A549 (cell line): ENCODE measurements at regions not wholly inside any gene's neighbourhood (a gene's known extent, or its start where the extent isn't known, plus 50 kb on each side); places are given as distances from the start of the nearest gene placed in this dataset.

Experiments
- ATAC-seq, 2 experiments: fragments of 200-7000 bp in 1 of 2; fragments of >200 bp in 1 of 2; cut with Nextera tagmentation in 1 of 2; cut with Tn5 transposase in 1 of 2; 3 replicates each; pipeline versions ENCODE4 v1.8.0 to v1.9.1; 2018 to 2020; ENCODE audit warnings: mild to moderate bottlenecking in 1 of 2, moderate library complexity in 1 of 2
- CTCF ChIA-PET: fragments of 300-600 bp; sonication (Branson Sonifier 250); formaldehyde crosslinking; extraction: SDS; loops from one replicate; lab custom pipeline; 2021; ENCODE audit warnings: antibody characterized with exemption, inconsistent platforms; lab: Yijun Ruan, JAX
- POLR2A ChIA-PET: fragments of 350-600 bp; formaldehyde crosslinking; extraction: SDS; loops from one replicate; lab custom pipeline; 2021; ENCODE audit warnings: antibody characterized with exemption, inconsistent platforms; lab: Yijun Ruan, JAX
- DNase-seq, 2 experiments: peaks; one replicate each; pipeline versions ENCODE4 v3.0.0 to v3.0.0-alpha.2; 2011 to 2016; ENCODE audit warnings: low read depth in 1 of 2, low spot score in 1 of 2
- FAIRE-seq: peaks from 2 replicates; lab custom pipeline; 2011; peaks lifted over from hg19 to GRCh38; lab: Jason Lieb, UNC
- H3K27ac ChIP-seq, 2 experiments: fragments of >200 bp; sonication (Bioruptor Twin); formaldehyde crosslinking; 3 replicates each; pipeline ENCODE4 v1.5.1; 2016 to 2017
- H3K4me1 ChIP-seq: fragments of >200 bp; sonication (Bioruptor Twin); formaldehyde crosslinking; 3 replicates; pipeline ENCODE4 v1.6.1; 2016
- H3K4me2 ChIP-seq: fragments of >200 bp; sonication (Bioruptor Twin); formaldehyde crosslinking; 3 replicates; pipeline ENCODE4 v1.6.1; 2016
- H3K4me3 ChIP-seq: fragments of >200 bp; sonication (Bioruptor Twin); formaldehyde crosslinking; 3 replicates; pipeline ENCODE4 v1.5.1; 2016
- H3K9me3 ChIP-seq: fragments of >200 bp; sonication (Bioruptor Twin); formaldehyde crosslinking; 3 replicates; pipeline ENCODE4 v1.6.1; 2016
- CBX2 ChIP-seq: fragments of 200-600 bp; sonication (generic); IDR thresholded peaks from 2 replicates; pipeline ENCODE4 v1.6.1; 2016; ENCODE audit warnings: low read depth, mild to moderate bottlenecking, borderline replicate concordance
- CBX8 ChIP-seq: fragments of 200-600 bp; sonication (generic); IDR thresholded peaks from 2 replicates; pipeline ENCODE4 v1.6.1; 2016
- CHD4 ChIP-seq: fragments of 200-600 bp; sonication (generic); IDR thresholded peaks from 2 replicates; pipeline ENCODE4 v1.6.1; 2016; ENCODE audit warnings: antibody characterized with exemption, mild to moderate bottlenecking, borderline replicate concordance
- CTCF ChIP-seq: fragments of >200 bp; sonication (Bioruptor Twin); formaldehyde crosslinking; IDR thresholded peaks from 3 replicates; pipeline ENCODE4 v1.5.1; 2016
- E2F6 ChIP-seq: IDR thresholded peaks from 2 replicates; pipeline ENCODE4 v1.6.1; 2012; ENCODE audit warnings: low read depth, borderline replicate concordance
- ELK1 ChIP-seq: fragments of 150-350 bp; IDR thresholded peaks from 2 replicates; pipeline ENCODE4 v1.6.1; 2014; ENCODE audit warnings: low read depth, mild to moderate bottlenecking, low read length
- FOXS1 ChIP-seq: fragments of 250-450 bp; sonication (Bioruptor Pico); IDR thresholded peaks from 2 replicates; pipeline ENCODE4 v1.5.0; 2020; ENCODE audit warnings: mild to moderate bottlenecking, moderate library complexity
- HOXB5 ChIP-seq: fragments of 250-450 bp; sonication (Bioruptor Pico); IDR thresholded peaks from 2 replicates; pipeline ENCODE4 v1.5.0; 2020; ENCODE audit warnings: mild to moderate bottlenecking, moderate library complexity
- MYC ChIP-seq: IDR thresholded peaks from 2 replicates; pipeline ENCODE4 v1.6.1; 2012; ENCODE audit warnings: mild to moderate bottlenecking, inconsistent platforms, low read length, improper control_type of control experiment, borderline replicate concordance
- PBX3 ChIP-seq: IDR thresholded peaks from 2 replicates; pipeline ENCODE4 v1.6.1; 2012
- POLR2A ChIP-seq: IDR thresholded peaks from 2 replicates; pipeline ENCODE4 v1.6.1; 2012; ENCODE audit warnings: mild to moderate bottlenecking, low read length
- POLR2AphosphoS2 ChIP-seq: conservative IDR thresholded peaks from 2 replicates; pipeline ENCODE4 v1.6.1; 2012; ENCODE audit warnings: low read length, improper control_type of control experiment, inconsistent platforms
- RFX5 ChIP-seq: fragments of 450-650 bp; IDR thresholded peaks from 2 replicates; pipeline ENCODE4 v1.7.1; 2014; ENCODE audit warnings: antibody characterized with exemption, mild to moderate bottlenecking, moderate library complexity
- SMC3 ChIP-seq: fragments of >200 bp; sonication (Bioruptor Twin); formaldehyde crosslinking; IDR thresholded peaks from 3 replicates; pipeline ENCODE4 v1.6.1; 2018; ENCODE audit warnings: inconsistent platforms
- USF2 ChIP-seq: fragments of 450-650 bp; IDR thresholded peaks from 2 replicates; pipeline ENCODE4 v1.6.1; 2014; ENCODE audit warnings: antibody characterized with exemption
- ZFP36 ChIP-seq: fragments of 450-650 bp; IDR thresholded peaks from 2 replicates; pipeline ENCODE4 v1.6.1; 2014; ENCODE audit warnings: borderline replicate concordance; ENCODE audit not compliant: partially characterized antibody
- ZNF302 ChIP-seq: fragments of 250-450 bp; sonication (Bioruptor Pico); IDR thresholded peaks from 2 replicates; pipeline ENCODE4 v1.9.0; 2021; ENCODE audit warnings: inconsistent platforms, mild to moderate bottlenecking, moderate library complexity
- WGBS: methylation state at CpG from one replicate; pipeline ENCODE4 v1.1.6; 2017; ENCODE audit errors: missing lambda C conversion rate; 5-methylcytosine and 5-hydroxymethylcytosine counted together

GRCh38 chr15:94677202-94677790 is 445.9 kb downstream of the MCTP2 start:
- ATAC-seq (no peak), FAIRE-seq (no peak), DNase-seq (no peak)
- no peaks in the 10 kb centered on the region for H3K9me3 ChIP-seq
- CTCF ChIA-PET, result no interaction called here
- H3K4me2 ChIP-seq, result no peak overlapping the region
- H3K4me3 ChIP-seq, result no peak overlapping the region
- WGBS, result 12% methylated on average over 9 of the region's 9 CpGs
- no peak overlapping the region for H3K27ac ChIP-seq
- no peaks in the 10 kb centered on the region for H3K4me1 ChIP-seq
- POLR2A ChIA-PET, result no interaction called here
- TF ChIP-seq CHD4 (no peak), MYC (no peak), FOXS1 (CRISPR knock-in tag) (no peak), USF2 (no peak)
- TF ChIP-seq, all 56 proteins: peak for 0

- no peaks in the 10 kb centered on the region for H3K4me1 ChIP-seq
- peaks cover 3% of the 10 kb centered on the region; the same call in 1 of the 3 replicates for H3K9me3 ChIP-seq
- DNase-seq (no peak), FAIRE-seq (no peak), ATAC-seq (no peak)
- H3K27ac ChIP-seq, result no peak overlapping the region
- CTCF ChIA-PET, result interaction anchor here (3.6 kb wide), 1 partner anchor 12 kb away, joined by 19 read pairs; no protein-coding TSS in a partner anchor
- H3K4me3 ChIP-seq, result no peak overlapping the region
- no peak for TF ChIP-seq SMC3
- no peak for TF ChIP-seq POLR2A
- TF ChIP-seq E2F6, result no peak
- TF ChIP-seq CBX2, result no peak
- no peak for TF ChIP-seq PBX3
- TF ChIP-seq CHD4, result no peak
- no peak for TF ChIP-seq CTCF
- no peak for TF ChIP-seq HOXB5 (CRISPR knock-in tag)
- TF ChIP-seq POLR2AphosphoS2, result no peak
- TF ChIP-seq ZFP36, result no peak
- TF ChIP-seq CBX8, result no peak
- no peak for TF ChIP-seq ZNF302
- POLR2A ChIA-PET, result no interaction called here
- WGBS, result 2% methylated on average over 3 of the region's 3 CpGs
- H3K4me2 ChIP-seq, result no peak overlapping the region
These were observed 450.8 kb downstream of the MCTP2 start for GRCh38 chr15:94682171-94682570.

- peaks cover 3% of the 10 kb centered on the region; the same call in 1 of the 3 replicates for H3K9me3 ChIP-seq
- ATAC-seq, result no peak
- no peak for DNase-seq
- 4% methylated on average over 3 of the region's 3 CpGs for WGBS
- CTCF ChIA-PET, result interaction anchor here (0.7 kb wide), 1 partner anchor 14 kb away, joined by 3 read pairs; no protein-coding TSS in a partner anchor
- H3K27ac ChIP-seq, result no peak overlapping the region
- no peak for FAIRE-seq
- POLR2A ChIA-PET, result no interaction called here
- no peak overlapping the region for H3K4me3 ChIP-seq
- TF ChIP-seq USF2 (no peak), CBX8 (no peak), ZNF302 (no peak), ELK1 (no peak), RFX5 (no peak)
- H3K4me1 ChIP-seq, result no peaks in the 10 kb centered on the region
- H3K4me2 ChIP-seq, result no peak overlapping the region
These were observed 452.5 kb downstream of the MCTP2 start for GRCh38 chr15:94683902-94684301.
